Spleen (tissue), 11 donors: ENCODE measurements at regions not wholly inside any gene's neighbourhood (a gene's known extent, or its start where the extent isn't known, plus 50 kb on each side); places are given as distances from the start of the nearest gene placed in this dataset.

Source experiments
- DNase-seq: peaks from one replicate; pipeline ENCODE4 v3.0.0-alpha.2; 2020
- H3K27ac ChIP-seq, 8 donors: fragments of 200-600 bp; sonication (generic) in 7 of 8; 1 replicate in 4 of 8; 2 replicates in 4 of 8; pipeline versions ENCODE4 v1.5.0 to v1.8.0; 2016 to 2021; ENCODE audit warnings: inconsistent platforms in 4 of 8, mild to moderate bottlenecking in 4 of 8, moderate library complexity in 1 of 8
- H3K27me3 ChIP-seq, 7 donors: fragments of 200-600 bp; sonication (generic) in 6 of 7; replicated peaks in 1 of 7; 1 replicate in 4 of 7; 2 replicates in 3 of 7; pipeline versions ENCODE4 v1.5.0 to v1.8.0; 2016 to 2021; ENCODE audit warnings: inconsistent platforms in 3 of 7, mild to moderate bottlenecking in 1 of 7
- H3K36me3 ChIP-seq, 6 donors: fragments of 200-600 bp; sonication (generic) in 5 of 6; 1 replicate in 4 of 6; 2 replicates in 2 of 6; pipeline versions ENCODE4 v1.5.0 to v1.8.0; 2016 to 2021; ENCODE audit warnings: inconsistent platforms in 2 of 6
- H3K4me1 ChIP-seq, 6 donors: fragments of 200-600 bp; sonication (generic) in 5 of 6; 1 replicate in 3 of 6; 2 replicates in 3 of 6; pipeline versions ENCODE4 v1.5.0 to v1.8.0; 2016 to 2021; ENCODE audit warnings: inconsistent platforms in 3 of 6
- H3K4me3 ChIP-seq, 8 donors: fragments of 200-600 bp; sonication (generic) in 7 of 8; 1 replicate in 4 of 8; 2 replicates in 4 of 8; pipeline versions ENCODE4 v1.5.0 to v1.8.0; 2016 to 2021; ENCODE audit warnings: inconsistent platforms in 4 of 8, mild to moderate bottlenecking in 4 of 8, moderate library complexity in 2 of 8
- H3K9me3 ChIP-seq, 8 donors: fragments of 200-600 bp; sonication (generic) in 7 of 8; 1 replicate in 4 of 8; 2 replicates in 4 of 8; pipeline versions ENCODE4 v1.5.0 to v1.8.0; 2016 to 2021; ENCODE audit warnings: inconsistent platforms in 4 of 8
- CTCF ChIP-seq, 11 experiments: fragments of 200-600 bp in 7 of 11; fragments of 450-650 bp in 4 of 11; sonication (generic) in 4 of 11; IDR thresholded peaks in 8 of 11; conservative IDR thresholded peaks in 3 of 11; 1 replicate in 7 of 11; 2 replicates in 4 of 11; pipeline versions ENCODE4 v1.4.0 to v1.8.0; 2016 to 2021; ENCODE audit warnings: antibody characterized with exemption in 11 of 11, inconsistent platforms in 4 of 11, mild to moderate bottlenecking in 1 of 11
- POLR2A ChIP-seq, 3 donors: fragments of 450-650 bp; IDR thresholded peaks; one replicate each; pipeline ENCODE4 v1.5.1; 2017; ENCODE audit warnings: antibody characterized with exemption in 3 of 3, mild to moderate bottlenecking in 1 of 3
- POLR2AphosphoS5 ChIP-seq, 3 donors: sonication (generic); formaldehyde crosslinking; IDR thresholded peaks; one replicate each; pipeline ENCODE4 v1.5.1; 2017; ENCODE audit warnings: antibody characterized with exemption in 3 of 3
- WGBS, 5 donors: extraction: QIAGEN DNeasy Blood & Tissue Kit in 3 of 5; methylation state at CpG; one replicate each; pipeline versions ENCODE4 v1.1.5 to v1.1.7; 2013 to 2018; 5-methylcytosine and 5-hydroxymethylcytosine counted together
- intact Hi-C: fragments of 100-400 bp; cut with DNase I; formaldehyde crosslinking; loops from one replicate; pipeline ENCODE4 v1.15.0; 2023; ENCODE audit warnings: low total_unique reads
- donor health status: healthy with polysubstance abuse.
- donor health status: DM: no; HTN: no; CAD: no; lungs with moderate emphysema.
- donor health status: DM: no; HTN: no; CAD: no.
- donor health status: Bipolar disorder and iron deficiency.
- donor health status: healthy.
- donor health status: DM: no; HTN: no; CAD: no.
- donor health status: DM: yes; HTN: yes; CAD: no.

GRCh38 chr18:56036741-56037140 lies 448.7 kb upstream of the TCF4 start:
- Histone ChIP-seq H3K27ac (no peak overlapping the region), H3K4me1 (peaks cover 0 to 5% (median 0%) of the 10 kb centered on the region in 6 donors), H3K4me3 (no peak overlapping the region), H3K9me3 (peaks cover 0 to 28% (median 11%) of the 10 kb centered on the region in 8 donors), H3K27me3 (no peaks in the 10 kb centered on the region), H3K36me3 (no peaks in the 10 kb centered on the region)
- intact Hi-C loops: no loop called here
- 90 to 98% (median 93%) methylated on average over 2 of the region's 2 CpGs for WGBS, 5 donors
- no peak for DNase-seq
- TF ChIP-seq POLR2AphosphoS5 (IDR thresholded peaks at IDR 0.05): no peak
- no peak for TF ChIP-seq CTCF (IDR thresholded peaks at IDR 0.05 in 8 of 11, conservative IDR thresholded peaks at IDR 0.05 in 3 of 11)
- no peak for TF ChIP-seq POLR2A (IDR thresholded peaks at IDR 0.05)

GRCh38 chr18:56035546-56035945 lies 447.6 kb upstream of the TCF4 start:
- H3K27me3 ChIP-seq: no peaks in the 10 kb centered on the region
- no peak overlapping the region for H3K4me3 ChIP-seq
- peaks cover 0 to 28% (median 11%) of the 10 kb centered on the region in 8 donors for H3K9me3 ChIP-seq
- no peak for TF ChIP-seq POLR2A (IDR thresholded peaks at IDR 0.05)
- TF ChIP-seq CTCF (IDR thresholded peaks at IDR 0.05 in 8 of 11, conservative IDR thresholded peaks at IDR 0.05 in 3 of 11): no peak
- no peak for TF ChIP-seq POLR2AphosphoS5 (IDR thresholded peaks at IDR 0.05)
- no peak for DNase-seq
- no peak overlapping the region for H3K27ac ChIP-seq
- H3K4me1 ChIP-seq: peaks cover 0 to 5% (median 0%) of the 10 kb centered on the region in 6 donors
- no peaks in the 10 kb centered on the region for H3K36me3 ChIP-seq
- intact Hi-C loops: no loop called here
- WGBS, 5 donors: 85 to 96% (median 96%) methylated on average over 3 of the region's 3 CpGs

GRCh38 chr18:56034949-56035348 lies 447.0 kb upstream of the TCF4 start:
- Histone ChIP-seq H3K4me1 (peaks cover 0 to 5% (median 0%) of the 10 kb centered on the region in 6 donors), H3K27ac (no peak overlapping the region), H3K36me3 (no peaks in the 10 kb centered on the region), H3K27me3 (no peaks in the 10 kb centered on the region), H3K4me3 (no peak overlapping the region), H3K9me3 (peaks cover 0 to 28% (median 11%) of the 10 kb centered on the region in 8 donors)
- WGBS, 5 donors: 77 to 84% (median 82%) methylated on average over 2 of the region's 2 CpGs
- TF ChIP-seq CTCF (IDR thresholded peaks at IDR 0.05 in 8 of 11, conservative IDR thresholded peaks at IDR 0.05 in 3 of 11) (no peak), POLR2A (IDR thresholded peaks at IDR 0.05) (no peak), POLR2AphosphoS5 (IDR thresholded peaks at IDR 0.05) (no peak)
- no peak for DNase-seq
- intact Hi-C loops: no loop called here

- Histone ChIP-seq H3K9me3 (peaks cover 0 to 26% (median 11%) of the 10 kb centered on the region in 8 donors), H3K36me3 (no peaks in the 10 kb centered on the region), H3K27ac (no peak overlapping the region), H3K4me3 (no peak overlapping the region), H3K4me1 (no peaks in the 10 kb centered on the region), H3K27me3 (no peaks in the 10 kb centered on the region)
- TF ChIP-seq POLR2A (IDR thresholded peaks at IDR 0.05): no peak
- TF ChIP-seq POLR2AphosphoS5 (IDR thresholded peaks at IDR 0.05): no peak
- TF ChIP-seq CTCF (IDR thresholded peaks at IDR 0.05 in 8 of 11, conservative IDR thresholded peaks at IDR 0.05 in 3 of 11): no peak
- 81 to 97% (median 90%) methylated on average over 3 of the region's 3 CpGs for WGBS, 5 donors
- no peak for DNase-seq
- intact Hi-C loops: no loop called here
Observed at GRCh38 chr18:56030060-56030459, 442.1 kb upstream of the TCF4 start.
